Skeletal muscle satellite cell (primary cell): ENCODE measurements at regions not wholly inside any gene's neighbourhood (a gene's known extent, or its start where the extent isn't known, plus 50 kb on each side); places are given as distances from the start of the nearest gene placed in this dataset.

ENCODE experiments used
- H3K27me3 ChIP-seq: 2 replicates; pipeline ENCODE4 v1.7.0; 2013; ENCODE audit warnings: low read length; ENCODE audit not compliant: control insufficient read depth, insufficient read depth
- H3K36me3 ChIP-seq: 2 replicates; pipeline ENCODE4 v1.7.0; 2013; ENCODE audit warnings: mild to moderate bottlenecking, control low read depth, low read length; ENCODE audit not compliant: insufficient read depth
- H3K4me1 ChIP-seq: 2 replicates; pipeline ENCODE4 v1.7.0; 2013; ENCODE audit warnings: low read length; ENCODE audit not compliant: control insufficient read depth, insufficient read depth
- H3K4me2 ChIP-seq: 2 replicates; pipeline ENCODE4 v1.7.0; 2013; ENCODE audit warnings: mild to moderate bottlenecking, low read length
- H3K4me3 ChIP-seq: 2 replicates; pipeline ENCODE4 v1.7.0; 2013; ENCODE audit warnings: low read length
- H3K9ac ChIP-seq: 2 replicates; pipeline ENCODE4 v1.7.0; 2013; ENCODE audit warnings: mild to moderate bottlenecking, low read depth, low read length, moderate library complexity
- H3K9me3 ChIP-seq: replicated peaks from 2 replicates; pipeline ENCODE4 v1.7.0; 2013; ENCODE audit warnings: mild to moderate bottlenecking, control low read depth, low read length

DNA sequence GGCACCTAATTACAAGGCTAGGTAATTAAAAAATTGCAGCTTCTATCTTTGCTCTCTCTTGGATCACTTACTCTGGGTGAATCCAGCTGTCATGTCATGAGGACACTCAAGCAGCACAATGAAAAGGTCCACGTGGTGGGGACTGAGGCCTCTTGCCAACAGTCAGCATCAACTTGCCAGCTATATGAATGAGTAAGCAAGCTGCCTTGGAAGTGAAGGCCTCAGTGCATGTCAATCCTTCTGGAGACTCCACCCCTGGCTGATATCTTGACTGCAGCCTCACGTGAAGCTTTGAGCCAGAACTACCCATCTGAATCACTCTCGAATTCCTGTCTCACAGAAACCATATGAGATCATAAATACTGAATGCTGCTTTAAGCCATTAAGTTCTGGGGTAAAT lies 140.5 kb downstream of the SNX18 start:
- Histone ChIP-seq H3K4me2 (no peak overlapping the region), H3K9me3 (no peaks in the 10 kb centered on the region), H3K9ac (no peak overlapping the region), H3K27me3 (no peaks in the 10 kb centered on the region), H3K4me1 (peaks cover 29% of the 10 kb centered on the region), H3K36me3 (no peaks in the 10 kb centered on the region), H3K4me3 (no peak overlapping the region)

DNA sequence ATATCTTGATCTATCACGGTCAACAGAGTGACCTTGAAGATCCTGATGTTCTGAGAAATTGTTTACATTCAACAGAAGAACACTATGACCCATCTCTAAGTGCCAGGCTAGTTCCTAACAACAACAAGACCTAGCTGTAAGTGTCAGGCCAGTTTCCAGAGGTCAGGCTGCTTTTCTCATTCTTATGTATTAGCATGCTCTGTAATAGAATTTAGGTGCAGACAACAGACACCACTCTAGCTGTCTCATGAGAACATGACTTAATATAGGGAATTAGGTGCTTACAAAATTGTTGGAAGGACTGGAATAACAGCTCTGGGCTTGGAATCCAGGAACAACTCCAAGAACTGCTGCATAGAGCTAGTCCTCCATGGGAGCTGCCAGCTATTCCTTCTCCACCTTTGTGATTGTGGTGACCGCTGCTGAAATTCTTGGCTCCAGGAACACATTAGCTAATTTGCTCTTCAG lies 138.7 kb downstream of the SNX18 start:
- Histone ChIP-seq H3K27me3 (no peaks in the 10 kb centered on the region), H3K36me3 (no peaks in the 10 kb centered on the region), H3K9ac (no peak overlapping the region), H3K9me3 (no peaks in the 10 kb centered on the region), H3K4me2 (no peak overlapping the region), H3K4me1 (peaks cover 34% of the 10 kb centered on the region), H3K4me3 (no peak overlapping the region)

DNA sequence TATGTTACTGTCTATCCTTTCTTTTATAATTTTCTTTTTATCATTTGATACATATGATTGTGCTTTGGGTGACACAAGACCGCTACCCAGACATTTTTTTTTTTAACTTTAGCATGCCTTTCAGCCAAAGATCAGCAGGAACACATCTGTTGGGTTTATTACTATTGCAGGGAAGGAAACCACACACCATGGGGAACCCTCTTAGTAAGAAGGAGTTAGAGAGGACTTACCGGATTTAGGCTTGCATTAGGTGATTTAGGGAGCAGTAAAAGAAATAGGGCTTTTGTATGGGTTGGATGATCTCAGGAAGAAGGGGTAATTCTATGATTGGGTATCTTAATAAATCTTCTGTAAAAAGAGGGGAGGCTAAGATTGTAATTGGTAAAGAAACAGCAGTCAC lies 138.2 kb downstream of the SNX18 start:
- H3K27me3 ChIP-seq = no peaks in the 10 kb centered on the region
- no peak overlapping the region for H3K4me3 ChIP-seq
- H3K4me2 ChIP-seq = no peak overlapping the region
- H3K9ac ChIP-seq = no peak overlapping the region
- H3K4me1 ChIP-seq = peaks cover 36% of the 10 kb centered on the region
- H3K9me3 ChIP-seq = no peaks in the 10 kb centered on the region
- H3K36me3 ChIP-seq = no peaks in the 10 kb centered on the region

DNA sequence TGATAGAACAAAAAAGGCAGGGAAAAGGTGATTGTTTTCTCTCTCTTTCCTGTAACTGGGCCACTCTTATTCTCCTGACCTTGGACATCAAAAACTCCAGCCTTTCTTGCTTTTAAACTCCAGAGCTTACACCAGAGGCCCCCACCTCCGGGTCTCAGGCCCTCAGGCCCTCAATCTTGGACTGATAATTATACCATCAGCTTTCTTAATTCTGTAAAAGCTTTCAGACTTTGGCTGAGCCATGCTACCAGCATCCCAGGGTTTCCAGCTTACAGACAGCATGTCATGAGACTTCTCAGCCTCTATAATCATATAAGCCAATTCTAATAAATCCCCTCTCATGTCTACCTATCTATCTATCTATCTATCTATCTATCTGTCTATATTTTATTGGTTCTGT lies 137.7 kb downstream of the SNX18 start:
- Histone ChIP-seq H3K27me3 (no peaks in the 10 kb centered on the region), H3K9me3 (no peaks in the 10 kb centered on the region), H3K4me1 (peaks cover 36% of the 10 kb centered on the region), H3K9ac (no peak overlapping the region), H3K36me3 (no peaks in the 10 kb centered on the region), H3K4me2 (no peak overlapping the region), H3K4me3 (no peak overlapping the region)

DNA sequence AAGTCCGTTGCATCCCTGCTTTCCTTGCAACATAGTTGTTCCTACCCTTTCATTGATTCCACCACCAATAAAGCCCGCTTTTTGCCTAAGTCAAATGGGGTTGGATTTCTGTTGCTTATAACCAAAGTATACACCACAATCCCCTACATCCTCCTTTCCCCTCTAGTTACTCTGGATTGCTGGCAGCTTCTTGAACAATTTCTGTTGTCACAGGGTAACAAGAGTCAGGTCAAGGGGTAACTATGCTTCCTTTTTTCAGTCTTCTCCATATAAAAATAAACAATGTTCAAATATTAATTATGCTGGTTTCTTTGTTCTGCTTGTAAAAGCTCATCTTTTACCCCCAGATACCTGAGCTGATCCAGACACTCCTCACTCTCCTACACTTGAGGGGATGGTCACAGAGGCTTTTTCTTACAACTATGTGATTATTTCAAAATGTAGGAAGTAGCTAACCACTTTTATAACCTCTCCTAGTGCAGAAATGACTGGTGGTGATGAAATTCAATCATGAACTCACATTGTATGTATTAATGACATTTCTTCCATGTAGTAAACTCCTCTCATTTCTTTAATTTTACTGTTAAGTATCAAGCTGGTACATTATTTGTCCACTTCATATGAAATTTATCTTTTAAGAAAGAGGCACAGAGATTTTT lies 136.5 kb downstream of the SNX18 start:
- Histone ChIP-seq H3K4me3 (no peak overlapping the region), H3K27me3 (no peaks in the 10 kb centered on the region), H3K9ac (no peak overlapping the region), H3K36me3 (no peaks in the 10 kb centered on the region), H3K9me3 (no peaks in the 10 kb centered on the region), H3K4me2 (no peak overlapping the region), H3K4me1 (peaks cover 26% of the 10 kb centered on the region)

DNA sequence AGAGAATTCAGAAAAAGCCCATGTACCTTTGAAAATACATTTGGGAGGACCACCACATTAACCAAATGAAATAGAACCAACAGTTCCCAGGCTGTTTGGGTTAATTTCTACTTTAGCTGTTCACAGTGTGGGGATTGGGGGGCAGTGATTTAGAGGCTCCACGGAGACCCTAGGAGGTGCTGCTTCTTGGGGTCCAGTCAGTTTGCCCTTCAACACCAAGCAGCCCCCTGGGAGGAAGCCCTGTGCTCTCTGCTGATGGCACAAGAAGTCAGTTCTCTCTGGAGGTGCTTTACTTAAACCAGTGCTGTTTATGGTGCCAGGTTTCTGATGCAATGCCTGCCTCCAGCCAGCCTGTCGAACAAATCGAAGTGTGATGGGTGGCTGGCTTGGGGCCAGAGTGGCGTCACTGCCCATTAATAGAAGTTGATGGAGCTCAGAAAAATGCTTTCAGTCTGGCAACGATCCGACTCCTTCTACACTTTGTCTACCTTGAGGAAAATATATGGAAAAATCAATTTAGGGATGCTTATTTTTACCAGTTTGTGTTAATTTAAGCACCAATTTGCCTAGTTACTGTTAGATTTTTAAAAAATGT lies 134.0 kb downstream of the SNX18 start:
- H3K4me2 ChIP-seq = peak overlapping the region; percentile 6
- H3K9ac ChIP-seq = peak overlapping the region; percentile 21
- peaks cover 27% of the 10 kb centered on the region for H3K4me1 ChIP-seq
- H3K36me3 ChIP-seq = no peaks in the 10 kb centered on the region
- no peaks in the 10 kb centered on the region for H3K27me3 ChIP-seq
- no peaks in the 10 kb centered on the region for H3K9me3 ChIP-seq
- no peak overlapping the region for H3K4me3 ChIP-seq

DNA sequence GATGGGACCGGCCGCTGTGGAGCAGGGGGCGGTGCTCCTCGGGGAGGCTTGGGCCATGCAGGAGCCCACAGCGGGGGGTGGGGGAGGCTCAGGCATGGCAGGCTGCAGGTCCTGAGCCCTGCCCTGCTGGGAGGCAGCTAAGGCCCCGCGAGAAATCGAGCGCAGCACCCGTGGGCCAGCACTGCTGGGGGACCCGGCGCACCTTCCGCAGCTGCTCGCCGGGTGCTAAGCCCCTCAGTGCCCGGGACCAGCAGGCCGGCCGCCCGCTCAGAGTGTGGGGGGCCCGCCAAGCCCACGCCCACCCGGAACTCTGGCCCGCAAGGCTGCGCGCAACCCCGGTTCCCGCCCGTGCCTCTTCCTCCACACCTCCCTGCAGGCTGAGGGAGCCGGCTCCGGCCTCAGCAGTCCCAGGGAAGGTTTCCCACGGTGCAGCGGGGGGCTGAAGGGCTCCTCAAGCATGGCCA lies 131.5 kb downstream of the SNX18 start:
- no peaks in the 10 kb centered on the region for H3K27me3 ChIP-seq
- no peak overlapping the region for H3K9ac ChIP-seq
- peaks cover 43% of the 10 kb centered on the region for H3K4me1 ChIP-seq
- H3K4me2 ChIP-seq = no peak overlapping the region
- H3K9me3 ChIP-seq = no peaks in the 10 kb centered on the region
- H3K36me3 ChIP-seq = no peaks in the 10 kb centered on the region
- H3K4me3 ChIP-seq = no peak overlapping the region

DNA sequence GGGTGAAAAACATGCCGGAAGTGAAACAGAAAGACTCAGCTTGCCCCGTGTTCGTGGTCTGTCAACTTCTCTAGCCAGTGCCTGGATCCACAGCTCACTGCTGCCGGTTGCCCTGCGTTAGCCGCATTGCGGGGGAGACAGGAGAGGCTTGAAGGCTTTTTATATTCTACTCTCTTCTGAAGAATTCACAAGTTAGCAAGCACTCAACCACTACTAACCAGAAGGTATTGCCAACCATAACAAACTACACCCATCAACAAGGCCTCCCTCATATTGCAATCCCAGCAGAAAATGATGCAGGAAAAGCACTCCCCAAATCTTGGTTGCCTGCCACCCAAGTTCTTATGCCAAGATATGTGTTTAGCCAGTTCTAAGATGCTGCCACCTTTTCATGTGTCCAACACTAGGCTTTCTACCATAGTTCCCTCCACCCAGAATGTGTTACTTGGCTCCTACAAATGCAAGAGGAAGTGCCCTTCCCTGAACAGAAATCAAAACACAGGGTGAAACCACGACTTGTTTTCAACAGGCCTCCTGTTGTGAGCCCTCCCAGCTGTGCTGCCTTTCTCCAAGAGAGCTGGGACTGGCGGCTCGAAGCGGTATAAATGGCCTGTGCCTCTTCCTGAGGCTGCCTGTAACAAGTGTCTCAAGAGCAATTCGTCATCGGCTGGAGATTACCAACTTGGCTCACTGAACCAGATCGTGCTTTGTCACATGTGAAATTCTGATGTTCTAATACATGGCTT lies 129.0 kb downstream of the SNX18 start:
- peaks cover 47% of the 10 kb centered on the region for H3K4me1 ChIP-seq
- H3K36me3 ChIP-seq = no peaks in the 10 kb centered on the region
- peak overlapping the region; percentile 2 for H3K9ac ChIP-seq
- peak overlapping the region; percentile 1 for H3K4me3 ChIP-seq
- peak overlapping the region; percentile 60 for H3K4me2 ChIP-seq
- H3K9me3 ChIP-seq = no peaks in the 10 kb centered on the region
- no peaks in the 10 kb centered on the region for H3K27me3 ChIP-seq

DNA sequence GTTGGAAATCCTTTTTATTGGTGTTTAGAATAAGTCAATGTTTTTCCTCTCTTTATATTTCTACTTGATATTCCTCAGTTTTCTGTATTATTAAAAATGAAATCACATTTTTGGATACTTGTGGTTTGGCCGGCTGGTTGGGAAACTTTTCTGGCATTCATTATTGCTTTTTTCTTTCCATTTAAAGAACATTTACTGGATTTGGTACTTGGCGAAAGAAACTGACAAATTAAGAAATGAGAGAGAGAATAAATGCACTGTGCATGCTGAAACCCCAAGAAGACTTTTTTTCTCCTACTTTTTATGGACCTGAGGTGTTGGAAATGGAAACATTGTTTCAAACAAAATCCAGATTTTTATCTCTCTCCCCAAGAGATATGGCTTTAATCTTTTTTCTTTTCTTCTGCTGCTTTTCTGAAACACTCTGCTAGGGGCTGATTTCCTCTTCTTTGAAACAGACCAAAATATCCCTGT lies 128.4 kb downstream of the SNX18 start:
- peak overlapping the region; percentile 60 for H3K4me2 ChIP-seq
- no peak overlapping the region for H3K9ac ChIP-seq
- H3K27me3 ChIP-seq = no peaks in the 10 kb centered on the region
- no peaks in the 10 kb centered on the region for H3K36me3 ChIP-seq
- H3K4me1 ChIP-seq = peaks cover 44% of the 10 kb centered on the region
- no peaks in the 10 kb centered on the region for H3K9me3 ChIP-seq
- H3K4me3 ChIP-seq = peak overlapping the region; percentile 1

DNA sequence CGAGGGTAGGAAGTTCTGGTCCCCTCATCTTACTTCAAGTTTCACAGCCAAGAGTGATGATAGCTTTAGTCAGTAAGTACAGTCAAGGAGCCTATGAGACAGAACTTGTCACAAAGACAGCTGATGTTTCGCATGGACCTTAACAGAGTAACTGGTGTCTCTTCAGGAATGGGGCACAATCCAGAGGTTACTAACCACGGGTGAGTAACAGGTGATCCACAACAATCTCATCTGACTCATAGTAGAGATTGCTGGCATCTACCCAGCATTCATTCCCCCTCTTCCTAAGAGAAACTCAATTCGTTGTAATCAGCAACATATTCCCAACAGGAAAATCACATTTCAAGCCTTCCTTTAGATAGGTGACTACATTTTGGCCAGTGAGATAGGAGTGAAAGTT lies 126.7 kb downstream of the SNX18 start:
- Histone ChIP-seq H3K9ac (no peak overlapping the region), H3K4me1 (peaks cover 44% of the 10 kb centered on the region), H3K4me3 (no peak overlapping the region), H3K9me3 (no peaks in the 10 kb centered on the region), H3K27me3 (no peaks in the 10 kb centered on the region), H3K36me3 (no peaks in the 10 kb centered on the region), H3K4me2 (peak overlapping the region; percentile 30)

DNA sequence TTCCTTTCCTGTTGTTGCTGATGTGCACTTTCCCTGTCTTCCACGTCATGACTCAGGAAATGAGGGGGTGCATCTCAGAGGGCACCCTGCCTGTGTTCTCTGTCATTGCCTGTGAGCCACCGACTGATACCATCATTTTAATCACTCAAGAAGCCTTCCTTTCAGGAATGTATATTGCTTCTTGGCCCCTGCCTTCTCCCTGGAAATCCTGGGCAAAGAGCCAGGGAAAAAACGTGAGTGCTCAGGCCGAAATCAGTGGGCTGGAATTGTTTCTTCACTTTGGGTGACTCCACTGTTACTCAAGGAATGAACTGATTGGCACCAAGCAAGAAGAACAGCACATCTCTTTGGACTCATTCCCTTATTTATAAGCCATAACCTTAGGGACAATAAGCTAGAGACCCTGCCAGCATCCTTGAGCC lies 126.1 kb downstream of the SNX18 start:
- peak overlapping the region; percentile 30 for H3K4me2 ChIP-seq
- no peaks in the 10 kb centered on the region for H3K27me3 ChIP-seq
- H3K36me3 ChIP-seq = no peaks in the 10 kb centered on the region
- no peak overlapping the region for H3K9ac ChIP-seq
- H3K9me3 ChIP-seq = no peaks in the 10 kb centered on the region
- H3K4me3 ChIP-seq = no peak overlapping the region
- peaks cover 44% of the 10 kb centered on the region for H3K4me1 ChIP-seq
